Gastroesophageal sphincter (tissue), 3 donors: ENCODE measurements at regions not wholly inside any gene's neighbourhood (a gene's known extent, or its start where the extent isn't known, plus 50 kb on each side); places are given as distances from the start of the nearest gene placed in this dataset.

Experiments used
- EP300 ChIP-seq: sonication (generic); formaldehyde crosslinking; IDR thresholded peaks from one replicate; pipeline ENCODE4 v1.6.1; 2017; ENCODE audit warnings: antibody characterized with exemption, mild to moderate bottlenecking
- POLR2A ChIP-seq, 2 donors: fragments of 450-650 bp; IDR thresholded peaks; one replicate each; pipeline ENCODE4 v1.6.1; 2017; ENCODE audit warnings: antibody characterized with exemption in 2 of 2, mild to moderate bottlenecking in 2 of 2, moderate library complexity in 1 of 2
- POLR2AphosphoS5 ChIP-seq: sonication (generic); formaldehyde crosslinking; IDR thresholded peaks from one replicate; pipeline ENCODE4 v1.6.1; 2017; ENCODE audit warnings: antibody characterized with exemption
- TF ChIP-seq, protein P1 (sequence below), 4 experiments: fragments of 200-600 bp in 2 of 4; fragments of 450-650 bp in 2 of 4; sonication (generic) in 1 of 4; IDR thresholded peaks; one replicate each; pipeline ENCODE4 v1.5.1; 2017 to 2019; ENCODE audit warnings: antibody characterized with exemption in 4 of 4, mild to moderate bottlenecking in 2 of 4, moderate library complexity in 2 of 4

DNA sequence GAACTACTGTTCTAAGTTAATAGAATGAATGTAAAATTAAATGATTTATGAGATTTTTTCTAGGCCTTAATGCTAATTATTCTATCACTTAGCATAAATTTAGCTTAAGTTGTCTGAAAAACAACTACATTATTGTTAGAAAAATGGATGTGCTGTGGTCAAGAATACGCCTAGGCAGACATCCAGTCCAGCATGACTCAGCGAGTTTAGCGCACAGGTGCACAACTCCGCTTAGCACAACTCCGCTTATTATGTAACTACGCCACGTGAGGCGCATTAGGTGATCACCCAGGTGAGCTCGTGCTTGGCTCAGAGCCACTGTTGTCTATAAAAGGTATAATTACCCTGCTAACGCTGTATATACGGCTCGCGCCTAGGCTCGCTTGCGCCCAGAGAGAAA is 1043.6 kb upstream of the ADGRL4 start:
- TF ChIP-seq, protein P1, sequence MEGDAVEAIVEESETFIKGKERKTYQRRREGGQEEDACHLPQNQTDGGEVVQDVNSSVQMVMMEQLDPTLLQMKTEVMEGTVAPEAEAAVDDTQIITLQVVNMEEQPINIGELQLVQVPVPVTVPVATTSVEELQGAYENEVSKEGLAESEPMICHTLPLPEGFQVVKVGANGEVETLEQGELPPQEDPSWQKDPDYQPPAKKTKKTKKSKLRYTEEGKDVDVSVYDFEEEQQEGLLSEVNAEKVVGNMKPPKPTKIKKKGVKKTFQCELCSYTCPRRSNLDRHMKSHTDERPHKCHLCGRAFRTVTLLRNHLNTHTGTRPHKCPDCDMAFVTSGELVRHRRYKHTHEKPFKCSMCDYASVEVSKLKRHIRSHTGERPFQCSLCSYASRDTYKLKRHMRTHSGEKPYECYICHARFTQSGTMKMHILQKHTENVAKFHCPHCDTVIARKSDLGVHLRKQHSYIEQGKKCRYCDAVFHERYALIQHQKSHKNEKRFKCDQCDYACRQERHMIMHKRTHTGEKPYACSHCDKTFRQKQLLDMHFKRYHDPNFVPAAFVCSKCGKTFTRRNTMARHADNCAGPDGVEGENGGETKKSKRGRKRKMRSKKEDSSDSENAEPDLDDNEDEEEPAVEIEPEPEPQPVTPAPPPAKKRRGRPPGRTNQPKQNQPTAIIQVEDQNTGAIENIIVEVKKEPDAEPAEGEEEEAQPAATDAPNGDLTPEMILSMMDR (IDR thresholded peaks at IDR 0.05): no peak
- TF ChIP-seq EP300: no peak
- TF ChIP-seq POLR2A (IDR thresholded peaks at IDR 0.05): no peak
- TF ChIP-seq POLR2AphosphoS5: no peak
